ENCODE measurements at regions not wholly inside any gene's neighbourhood (a gene's known extent, or its start where the extent isn't known, plus 50 kb on each side); places are given as distances from the start of the nearest gene placed in this dataset.

DNA sequence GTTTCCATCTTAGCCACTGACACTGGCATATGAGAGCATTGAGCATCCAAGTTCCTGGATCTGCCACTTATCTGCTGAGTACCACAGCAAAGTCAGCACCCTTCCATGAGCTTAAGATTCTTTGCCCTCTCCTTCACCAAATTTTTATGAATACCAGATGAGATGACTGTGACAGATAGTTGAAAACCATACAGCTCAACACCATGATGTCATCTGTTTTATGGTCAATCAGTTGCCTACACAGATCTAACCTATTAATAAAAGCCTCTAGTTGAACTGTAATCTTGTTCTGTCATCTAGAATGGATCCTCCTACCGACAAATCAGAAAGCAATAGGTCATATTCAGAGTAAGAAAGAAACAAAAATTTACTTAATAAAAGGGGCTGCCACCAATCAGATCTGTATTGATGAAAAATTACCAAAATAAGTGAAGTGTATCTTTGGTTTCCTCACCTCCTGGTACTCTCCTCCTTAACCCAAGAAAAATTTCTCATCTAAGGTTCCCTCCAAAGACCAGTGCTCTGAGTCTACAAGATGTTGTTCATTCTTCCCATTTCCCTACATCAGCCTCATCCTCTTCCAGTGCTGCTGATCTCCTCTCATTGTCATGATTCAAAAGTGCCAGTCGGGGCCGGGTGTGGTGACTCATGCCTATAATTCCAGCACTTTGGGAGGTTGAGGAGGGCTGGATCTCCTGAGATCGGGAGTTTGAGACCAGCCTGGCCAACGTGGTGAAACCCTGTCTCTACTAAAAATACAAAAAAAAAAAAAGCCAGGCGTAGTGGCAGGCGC lies 138.8 kb upstream of the CTTNBP2NL start:
- in situ Hi-C loops (cut with MboI; ENCODE audit: low sequenced_read_pairs, unreplicated experiment) = no loop called here
- TF ChIP-seq, protein P1, sequence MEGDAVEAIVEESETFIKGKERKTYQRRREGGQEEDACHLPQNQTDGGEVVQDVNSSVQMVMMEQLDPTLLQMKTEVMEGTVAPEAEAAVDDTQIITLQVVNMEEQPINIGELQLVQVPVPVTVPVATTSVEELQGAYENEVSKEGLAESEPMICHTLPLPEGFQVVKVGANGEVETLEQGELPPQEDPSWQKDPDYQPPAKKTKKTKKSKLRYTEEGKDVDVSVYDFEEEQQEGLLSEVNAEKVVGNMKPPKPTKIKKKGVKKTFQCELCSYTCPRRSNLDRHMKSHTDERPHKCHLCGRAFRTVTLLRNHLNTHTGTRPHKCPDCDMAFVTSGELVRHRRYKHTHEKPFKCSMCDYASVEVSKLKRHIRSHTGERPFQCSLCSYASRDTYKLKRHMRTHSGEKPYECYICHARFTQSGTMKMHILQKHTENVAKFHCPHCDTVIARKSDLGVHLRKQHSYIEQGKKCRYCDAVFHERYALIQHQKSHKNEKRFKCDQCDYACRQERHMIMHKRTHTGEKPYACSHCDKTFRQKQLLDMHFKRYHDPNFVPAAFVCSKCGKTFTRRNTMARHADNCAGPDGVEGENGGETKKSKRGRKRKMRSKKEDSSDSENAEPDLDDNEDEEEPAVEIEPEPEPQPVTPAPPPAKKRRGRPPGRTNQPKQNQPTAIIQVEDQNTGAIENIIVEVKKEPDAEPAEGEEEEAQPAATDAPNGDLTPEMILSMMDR (IDR thresholded peaks at IDR 0.05; ENCODE audit: borderline replicate concordance, control extremely low read depth, extremely low read depth, insufficient read depth, missing control alignments) = no peak
- no peak for DNase-seq (ENCODE audit: low spot score)

DNA sequence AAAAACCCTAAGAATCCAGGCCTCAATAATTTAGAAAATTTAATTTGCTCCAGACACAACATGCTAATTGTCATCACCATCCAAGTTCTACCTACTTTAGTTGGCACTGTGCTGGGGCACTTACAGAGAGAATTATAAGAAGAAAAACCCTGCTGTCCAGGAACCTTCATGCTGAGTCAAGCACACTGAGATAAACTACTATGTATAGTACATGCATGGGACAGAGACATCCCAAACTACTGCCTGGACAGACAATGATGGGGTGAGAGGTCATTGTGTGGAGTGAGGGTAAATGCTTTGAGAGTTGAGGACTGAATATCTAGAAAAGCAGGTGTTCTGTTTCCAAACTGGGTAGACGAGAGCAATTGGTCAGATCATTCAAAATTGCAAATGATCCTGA lies 135.3 kb upstream of the CTTNBP2NL start:
- in situ Hi-C loops (cut with MboI; ENCODE audit: low sequenced_read_pairs, unreplicated experiment) = no loop called here
- DNase-seq (ENCODE audit: low spot score) = no peak
- TF ChIP-seq, protein P1 (IDR thresholded peaks at IDR 0.05; ENCODE audit: borderline replicate concordance, control extremely low read depth, extremely low read depth, insufficient read depth, missing control alignments) = no peak

DNA sequence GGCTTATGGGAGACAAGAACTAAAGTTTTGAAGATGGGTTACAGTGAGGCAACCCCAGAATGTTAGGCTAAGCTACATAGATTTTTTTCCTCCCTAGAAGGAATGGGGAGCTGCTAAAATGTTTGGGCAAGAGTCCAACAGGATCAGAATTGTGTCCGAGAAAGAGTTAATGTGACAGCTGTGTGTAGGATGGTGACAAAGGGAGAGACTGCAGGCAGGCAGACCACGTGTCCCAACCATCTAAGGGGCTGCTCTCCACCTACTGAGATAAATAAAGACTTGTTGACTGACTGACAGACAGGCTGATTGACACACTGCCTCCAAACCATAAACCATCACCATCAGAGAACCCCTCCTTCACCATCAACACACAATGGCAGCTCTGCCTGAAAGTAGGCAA lies 133.7 kb upstream of the CTTNBP2NL start:
- TF ChIP-seq, protein P1 (IDR thresholded peaks at IDR 0.05; ENCODE audit: borderline replicate concordance, control extremely low read depth, extremely low read depth, insufficient read depth, missing control alignments) = no peak
- no peak for DNase-seq (ENCODE audit: low spot score)
- in situ Hi-C loops (cut with MboI; ENCODE audit: low sequenced_read_pairs, unreplicated experiment) = no loop called here

GRCh38 chr1:112263042-112263441 lies 133.0 kb upstream of the CTTNBP2NL start:
- in situ Hi-C loops (cut with MboI; ENCODE audit: low sequenced_read_pairs, unreplicated experiment) = no loop called here
- no peak for DNase-seq (ENCODE audit: low spot score)
- TF ChIP-seq, protein P1 (IDR thresholded peaks at IDR 0.05; ENCODE audit: borderline replicate concordance, control extremely low read depth, extremely low read depth, insufficient read depth, missing control alignments) = no peak

- DNase-seq (ENCODE audit: low spot score) = no peak
- in situ Hi-C loops (cut with MboI; ENCODE audit: low sequenced_read_pairs, unreplicated experiment) = no loop called here
- TF ChIP-seq, protein P1 (IDR thresholded peaks at IDR 0.05; ENCODE audit: borderline replicate concordance, control extremely low read depth, extremely low read depth, insufficient read depth, missing control alignments) = no peak
Measured at GRCh38 chr1:112263453-112263852, 132.6 kb upstream of the CTTNBP2NL start.

GRCh38 chr1:112264010-112264409 lies 132.0 kb upstream of the CTTNBP2NL start:
- DNase-seq (ENCODE audit: low spot score) = no peak
- TF ChIP-seq, protein P1 (IDR thresholded peaks at IDR 0.05; ENCODE audit: borderline replicate concordance, control extremely low read depth, extremely low read depth, insufficient read depth, missing control alignments) = no peak
- in situ Hi-C loops (cut with MboI; ENCODE audit: low sequenced_read_pairs, unreplicated experiment) = no loop called here

Data from GM13976 (cell line).